Aorta (tissue), 5 donors: ENCODE measurements at regions not wholly inside any gene's neighbourhood (a gene's known extent, or its start where the extent isn't known, plus 50 kb on each side); places are given as distances from the start of the nearest gene placed in this dataset.

Experiments
- ATAC-seq: fragments of 200-7000 bp; cut with Tn5 transposase; one replicate; pipeline ENCODE4 v1.9.1; 2022; ENCODE audit warnings: moderate library complexity; ENCODE audit not compliant: low FRiP score
- DNase-seq, 2 donors: peaks; one replicate each; pipeline ENCODE4 v3.0.0-alpha.2; 2020
- H3K27ac ChIP-seq, 2 donors: one replicate each; pipeline ENCODE4 v1.5.1; 2013; ENCODE audit warnings: low read length in 2 of 2, mild to moderate bottlenecking in 2 of 2, moderate library complexity in 2 of 2, control low read depth in 1 of 2, inconsistent platforms in 1 of 2, low read depth in 1 of 2
- H3K27me3 ChIP-seq, 2 donors: one replicate each; pipeline ENCODE4 v1.6.1; 2013; ENCODE audit warnings: control low read depth in 1 of 2, low read length in 1 of 2, mild to moderate bottlenecking in 1 of 2, moderate library complexity in 1 of 2; ENCODE audit not compliant: insufficient read depth in 2 of 2, control insufficient read depth in 1 of 2
- H3K36me3 ChIP-seq, 2 donors: one replicate each; pipeline ENCODE4 v1.6.1; 2013; ENCODE audit warnings: control low read depth in 1 of 2, low read length in 1 of 2, mild to moderate bottlenecking in 1 of 2; ENCODE audit not compliant: insufficient read depth in 2 of 2, control insufficient read depth in 1 of 2
- H3K4me1 ChIP-seq, 2 donors: one replicate each; pipeline ENCODE4 v1.6.1; 2013; ENCODE audit warnings: low read length in 2 of 2, control low read depth in 1 of 2, mild to moderate bottlenecking in 1 of 2, moderate library complexity in 1 of 2; ENCODE audit not compliant: insufficient read depth in 2 of 2, control insufficient read depth in 1 of 2
- H3K4me3 ChIP-seq, 2 donors: one replicate each; pipeline ENCODE4 v1.5.1; 2013; ENCODE audit warnings: low read length in 2 of 2, control low read depth in 1 of 2, mild to moderate bottlenecking in 1 of 2
- H3K9me3 ChIP-seq: one replicate; pipeline ENCODE4 v1.6.1; 2013; ENCODE audit warnings: mild to moderate bottlenecking, low read length; ENCODE audit not compliant: control insufficient read depth
- WGBS, 2 donors: extraction: QIAGEN DNeasy Blood & Tissue Kit; methylation state at CpG; one replicate each; pipeline ENCODE4 v1.1.7; 2013; 5-methylcytosine and 5-hydroxymethylcytosine counted together
- intact Hi-C, 2 donors: fragments of 100-400 bp; cut with DNase I; formaldehyde crosslinking; loops; one replicate each; pipeline versions ENCODE4 v1.14.2 to v1.15.0; 2022
- donor health status: healthy with polysubstance abuse.
- donor health status: Bipolar disorder and iron deficiency.
- donor health status: DM: no; HTN: no; CAD: no.
- donor health status: DM: no; HTN: no; CAD: no.
- donor health status: DM: yes; HTN: yes; CAD: no.

DNA sequence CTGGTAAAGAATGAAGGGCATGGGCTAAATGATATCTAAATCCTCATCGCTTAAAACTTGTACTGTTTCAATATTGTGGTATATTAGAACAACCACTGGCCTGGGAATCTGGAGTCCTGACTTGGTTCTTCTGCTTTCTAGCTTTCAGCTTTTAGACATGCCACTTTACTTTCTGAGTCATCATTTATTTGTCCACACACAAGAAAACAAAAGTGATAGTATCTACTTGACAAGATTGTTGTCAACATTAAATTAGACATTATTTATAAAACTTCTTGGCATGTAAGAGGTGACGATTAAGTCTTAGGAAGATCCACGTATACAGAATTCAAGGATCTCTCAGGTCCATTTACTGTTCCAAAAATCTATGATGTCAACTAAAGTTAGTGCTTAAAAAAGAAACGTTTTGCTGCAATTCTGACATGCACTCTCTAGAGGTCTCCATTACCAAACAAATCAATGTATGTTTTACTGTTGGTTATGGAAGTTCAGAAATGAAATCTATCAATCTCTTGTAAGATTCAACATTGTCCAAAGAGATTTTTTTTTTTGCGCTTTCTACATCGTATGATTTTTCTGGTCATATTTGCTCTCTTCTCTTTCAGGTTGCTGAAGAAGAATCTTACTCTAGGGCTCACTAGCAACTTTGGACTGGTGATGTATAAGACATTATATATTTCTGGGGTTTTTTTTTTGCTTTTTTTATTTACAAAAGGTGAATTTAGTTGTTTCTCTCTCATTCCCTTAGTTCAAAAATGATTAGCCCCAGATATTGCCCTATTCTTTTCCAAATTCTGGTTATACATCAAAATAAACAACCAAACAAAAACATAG lies 53.6 kb upstream of the DYNC1I1 start:
- no peak for ATAC-seq
- 47 to 51% methylated on average over 6 of the region's 6 CpGs for WGBS, 2 donors

DNA sequence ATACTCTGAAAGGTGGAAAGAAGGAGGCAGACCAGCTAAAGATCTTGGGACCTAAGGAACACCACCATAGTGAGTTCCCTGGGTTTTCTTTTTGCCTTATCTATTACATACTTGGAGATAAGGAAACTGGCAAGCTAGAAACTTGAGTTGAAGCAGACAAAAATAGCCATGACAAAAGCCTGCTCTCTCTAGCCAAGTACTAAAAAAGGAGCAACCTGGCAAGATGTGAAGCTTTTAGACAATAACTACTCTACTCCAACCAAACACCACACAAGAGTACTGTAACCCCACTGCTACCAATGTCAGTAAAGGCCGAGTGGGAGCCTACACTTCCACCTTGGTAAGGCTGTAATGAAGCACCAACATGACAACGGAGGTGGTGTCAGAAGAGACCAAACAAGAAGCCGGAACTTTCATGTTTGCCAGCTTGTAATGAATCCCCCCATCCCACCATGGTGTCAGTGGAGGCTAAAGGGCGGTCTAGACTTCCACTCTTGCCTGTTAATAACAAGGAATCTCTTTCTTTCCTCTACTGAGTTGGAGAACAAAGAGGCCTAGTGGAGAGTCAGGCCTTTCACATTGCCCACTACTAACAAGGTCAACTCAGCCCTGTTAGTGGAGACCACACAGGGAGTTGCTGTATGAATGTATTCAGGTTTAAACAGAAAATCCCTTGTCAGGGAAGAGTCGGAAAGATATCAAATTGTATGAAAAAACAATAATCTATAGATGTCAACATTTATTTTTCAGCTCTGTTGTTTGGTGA lies 55.8 kb upstream of the DYNC1I1 start:
- DNase-seq, result no peak
- Histone ChIP-seq H3K4me1 (peaks cover 3 to 6% of the 10 kb centered on the region in 2 donors), H3K27ac (no peak overlapping the region), H3K27me3 (no peaks in the 10 kb centered on the region), H3K36me3 (no peaks in the 10 kb centered on the region), H3K9me3 (no peaks in the 10 kb centered on the region), H3K4me3 (no peak overlapping the region)
- 76 to 78% methylated on average over 5 of the region's 5 CpGs for whole genome bisulfite sequencing, 2 donors
- intact Hi-C loops, result no loop called here
- ATAC-seq, result no peak

More for the DNA sequence above, 53.6 kb upstream of the DYNC1I1 start:
- intact Hi-C loops, result no loop called here
- Histone ChIP-seq H3K9me3 (no peaks in the 10 kb centered on the region), H3K4me3 (no peak overlapping the region), H3K36me3 (no peaks in the 10 kb centered on the region), H3K4me1 (peaks cover 3 to 6% of the 10 kb centered on the region in 2 donors), H3K27me3 (no peaks in the 10 kb centered on the region), H3K27ac (no peak overlapping the region)
- DNase-seq, result no peak

DNA sequence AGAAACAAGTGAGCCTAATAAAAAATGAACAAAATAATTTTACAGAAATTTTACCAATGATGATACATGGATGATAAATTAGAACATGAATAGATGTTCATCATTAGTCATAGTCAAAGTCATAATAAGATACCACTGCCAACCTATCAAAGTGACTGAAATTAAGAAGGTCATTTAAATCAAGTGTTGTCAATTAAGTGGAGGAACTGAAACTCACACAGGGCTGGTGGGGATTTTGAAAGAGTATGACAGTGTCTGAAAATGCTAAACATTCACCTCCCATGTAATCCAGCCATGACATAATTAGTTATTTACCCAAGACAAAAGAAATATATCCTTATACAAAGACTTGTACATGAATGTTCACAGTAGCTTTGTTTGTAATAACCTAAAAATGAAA lies 57.1 kb upstream of the DYNC1I1 start:
- intact Hi-C loops, result no loop called here
- H3K27ac ChIP-seq, result no peak overlapping the region
- no peaks in the 10 kb centered on the region for H3K27me3 ChIP-seq
- ATAC-seq (no peak), DNase-seq (no peak)
- no peak overlapping the region for H3K4me3 ChIP-seq
- H3K36me3 ChIP-seq, result no peaks in the 10 kb centered on the region
- H3K9me3 ChIP-seq, result no peaks in the 10 kb centered on the region
- peaks cover 3 to 6% of the 10 kb centered on the region in 2 donors for H3K4me1 ChIP-seq

DNA sequence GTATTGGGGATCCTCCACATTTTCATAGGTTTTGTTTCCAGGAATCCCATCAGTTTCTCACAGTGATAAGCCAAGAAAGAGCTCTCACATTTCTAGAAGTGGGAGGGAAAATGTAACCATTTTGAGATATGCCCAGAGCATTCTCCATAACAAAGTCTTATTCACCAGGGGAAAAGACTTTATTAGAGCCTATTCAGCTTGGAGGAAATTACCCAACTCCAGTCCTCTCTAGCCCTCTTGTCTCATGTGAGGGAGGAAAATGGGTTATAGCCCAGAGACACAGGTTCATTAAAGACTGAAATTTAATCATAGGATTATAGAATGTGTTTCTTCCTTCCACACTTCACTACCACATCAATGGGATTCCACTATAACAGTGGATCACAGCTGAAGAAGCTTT lies 61.6 kb upstream of the DYNC1I1 start:
- intact Hi-C loops, result no loop called here
- Histone ChIP-seq H3K4me1 (no peaks in the 10 kb centered on the region), H3K36me3 (no peaks in the 10 kb centered on the region), H3K27me3 (no peaks in the 10 kb centered on the region), H3K9me3 (no peaks in the 10 kb centered on the region), H3K27ac (no peak overlapping the region), H3K4me3 (no peak overlapping the region)
- DNase-seq (no peak), ATAC-seq (no peak)

DNA sequence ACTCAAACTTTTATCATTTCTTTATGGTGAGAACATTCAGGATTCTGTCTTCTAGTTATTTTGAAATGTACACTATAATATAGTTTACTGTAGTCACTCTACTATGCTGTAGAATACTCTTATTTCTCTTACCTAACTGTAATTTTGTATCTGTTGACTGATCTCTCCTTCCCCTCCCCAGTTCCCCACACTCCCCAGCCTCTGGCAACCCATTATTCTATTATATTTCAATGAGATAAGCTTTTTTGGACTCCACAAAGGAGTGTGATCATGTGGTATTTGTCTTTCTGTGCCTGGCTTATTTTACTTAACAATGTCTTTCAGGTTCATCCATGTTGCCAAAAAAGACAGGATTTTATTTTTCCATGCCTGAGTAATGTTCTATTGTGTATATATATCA lies 71.4 kb upstream of the DYNC1I1 start:
- Histone ChIP-seq H3K9me3 (no peaks in the 10 kb centered on the region), H3K27me3 (no peaks in the 10 kb centered on the region), H3K27ac (no peak overlapping the region), H3K4me3 (no peak overlapping the region), H3K36me3 (no peaks in the 10 kb centered on the region), H3K4me1 (no peaks in the 10 kb centered on the region)
- no peak for ATAC-seq
- no peak for DNase-seq
- intact Hi-C loops, result no loop called here

DNA sequence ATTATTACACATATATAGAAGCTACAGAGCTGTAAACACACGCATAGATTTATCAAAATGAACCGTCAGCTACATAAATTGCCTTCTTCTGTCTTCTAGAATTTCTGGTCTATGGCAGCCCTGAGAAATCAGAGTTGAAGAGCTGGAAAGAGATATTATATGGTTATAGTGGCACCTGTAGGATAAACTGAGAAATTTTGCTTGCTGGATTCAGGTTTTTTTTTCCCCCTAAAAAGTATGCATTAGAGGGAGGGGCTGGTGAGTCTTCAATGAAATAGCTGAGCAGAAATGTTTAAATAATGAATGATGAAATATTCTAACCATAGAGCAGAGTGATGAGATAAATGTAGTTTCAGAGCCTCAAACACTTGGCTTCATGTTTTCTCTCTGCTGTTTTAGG lies 78.0 kb upstream of the DYNC1I1 start:
- Histone ChIP-seq H3K27me3 (no peaks in the 10 kb centered on the region), H3K27ac (no peak overlapping the region), H3K4me1 (no peaks in the 10 kb centered on the region), H3K36me3 (no peaks in the 10 kb centered on the region), H3K9me3 (no peaks in the 10 kb centered on the region), H3K4me3 (no peak overlapping the region)
- DNase-seq (no peak), ATAC-seq (no peak)
- WGBS, 2 donors, result 69 to 71% methylated on average over 2 of the region's 2 CpGs
- intact Hi-C loops, result no loop called here

DNA sequence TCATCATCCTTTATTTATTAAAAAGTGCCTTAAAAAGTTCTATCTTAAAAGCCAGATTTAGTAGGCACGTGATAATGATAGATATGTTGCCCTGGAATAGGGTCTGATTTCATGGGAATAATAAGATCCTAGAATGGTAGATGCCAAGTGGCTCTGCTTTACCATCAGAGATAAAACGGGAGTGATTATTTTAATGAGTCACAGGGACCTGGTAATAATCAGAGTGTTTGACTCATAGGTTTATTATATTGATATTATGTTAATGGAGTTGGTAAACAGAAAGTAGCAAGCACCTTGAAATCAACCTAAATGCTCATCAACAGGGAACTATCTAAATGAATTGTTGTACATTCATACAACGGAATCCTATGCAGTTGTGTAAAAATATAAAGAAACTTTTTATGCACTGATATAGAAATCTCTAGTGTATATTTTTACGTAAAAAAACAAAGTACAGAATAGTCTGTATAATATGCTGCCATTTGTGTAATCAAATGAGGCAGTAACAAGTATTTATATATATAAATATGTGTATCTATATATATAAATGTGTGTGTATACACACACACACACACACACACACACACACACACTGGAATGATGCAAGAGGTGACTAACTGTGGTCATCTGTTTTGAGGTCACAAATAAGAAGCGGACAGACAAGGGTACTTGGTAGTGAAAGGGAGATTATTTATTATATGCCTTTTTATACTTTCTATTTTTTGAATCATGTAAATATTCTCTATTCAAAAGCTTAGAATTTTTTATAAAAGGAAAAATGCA lies 78.6 kb upstream of the DYNC1I1 start:
- H3K4me3 ChIP-seq, result no peak overlapping the region
- DNase-seq (no peak), ATAC-seq (no peak)
- H3K9me3 ChIP-seq, result no peaks in the 10 kb centered on the region
- H3K27me3 ChIP-seq, result no peaks in the 10 kb centered on the region
- H3K36me3 ChIP-seq, result no peaks in the 10 kb centered on the region
- H3K27ac ChIP-seq, result no peak overlapping the region
- no peaks in the 10 kb centered on the region for H3K4me1 ChIP-seq
- 56 to 72% methylated on average over 5 of the region's 5 CpGs for WGBS, 2 donors
- intact Hi-C loops, result no loop called here

DNA sequence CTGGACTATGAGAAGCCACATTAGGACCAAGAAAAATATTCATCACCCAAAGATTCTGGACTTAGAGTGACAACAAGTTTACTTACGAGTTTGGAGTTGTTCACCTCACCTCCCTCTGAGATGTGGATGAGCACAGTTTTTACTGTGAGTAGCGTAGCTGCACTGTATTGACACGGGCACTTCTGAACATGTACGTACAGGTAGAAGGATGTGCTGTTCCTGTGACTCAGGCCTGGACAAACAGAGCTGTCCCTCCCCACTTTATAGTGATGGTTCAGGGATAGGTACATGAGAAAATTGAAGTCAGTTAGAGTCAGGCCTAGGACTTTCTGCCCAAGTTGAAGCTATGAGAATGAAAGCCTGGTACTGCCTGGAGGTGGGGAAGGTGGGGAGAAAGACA lies 80.9 kb upstream of the DYNC1I1 start:
- H3K36me3 ChIP-seq, result no peaks in the 10 kb centered on the region
- no peaks in the 10 kb centered on the region for H3K9me3 ChIP-seq
- WGBS, 2 donors, result 68 to 87% methylated on average over 4 of the region's 4 CpGs
- H3K4me1 ChIP-seq, result no peaks in the 10 kb centered on the region
- no peak for DNase-seq
- no peaks in the 10 kb centered on the region for H3K27me3 ChIP-seq
- H3K4me3 ChIP-seq, result no peak overlapping the region
- intact Hi-C loops, result no loop called here
- ATAC-seq, result no peak
- H3K27ac ChIP-seq, result no peak overlapping the region
